ENCODE measurements at regions not wholly inside any gene's neighbourhood (a gene's known extent, or its start where the extent isn't known, plus 50 kb on each side); places are given as distances from the start of the nearest gene placed in this dataset.

- Histone ChIP-seq H3K4me1 (no peaks in the 10 kb centered on the region), H3K4me3 (no peak overlapping the region), H3K36me3 (no peaks in the 10 kb centered on the region), H3K27ac (no peak overlapping the region), H3K27me3 (no peaks in the 10 kb centered on the region), H3K9me3 (peaks cover 0 to 6% (median 0%) of the 10 kb centered on the region in 11 donors)
- DNase-seq: no peak
- ATAC-seq: peak in 1 of 8 donors; percentile 12
- 26 to 28% methylated on average over 5 of the region's 5 CpGs for WGBS, 2 donors
- intact Hi-C loops (cut with DNase I): no loop called here
- TF ChIP-seq, protein P1, sequence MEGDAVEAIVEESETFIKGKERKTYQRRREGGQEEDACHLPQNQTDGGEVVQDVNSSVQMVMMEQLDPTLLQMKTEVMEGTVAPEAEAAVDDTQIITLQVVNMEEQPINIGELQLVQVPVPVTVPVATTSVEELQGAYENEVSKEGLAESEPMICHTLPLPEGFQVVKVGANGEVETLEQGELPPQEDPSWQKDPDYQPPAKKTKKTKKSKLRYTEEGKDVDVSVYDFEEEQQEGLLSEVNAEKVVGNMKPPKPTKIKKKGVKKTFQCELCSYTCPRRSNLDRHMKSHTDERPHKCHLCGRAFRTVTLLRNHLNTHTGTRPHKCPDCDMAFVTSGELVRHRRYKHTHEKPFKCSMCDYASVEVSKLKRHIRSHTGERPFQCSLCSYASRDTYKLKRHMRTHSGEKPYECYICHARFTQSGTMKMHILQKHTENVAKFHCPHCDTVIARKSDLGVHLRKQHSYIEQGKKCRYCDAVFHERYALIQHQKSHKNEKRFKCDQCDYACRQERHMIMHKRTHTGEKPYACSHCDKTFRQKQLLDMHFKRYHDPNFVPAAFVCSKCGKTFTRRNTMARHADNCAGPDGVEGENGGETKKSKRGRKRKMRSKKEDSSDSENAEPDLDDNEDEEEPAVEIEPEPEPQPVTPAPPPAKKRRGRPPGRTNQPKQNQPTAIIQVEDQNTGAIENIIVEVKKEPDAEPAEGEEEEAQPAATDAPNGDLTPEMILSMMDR (IDR thresholded peaks at IDR 0.05): peak in 8 of 9 donors; percentile 19 to 64 (median 47)
These were observed 661.6 kb downstream of the RAPGEF2 start for GRCh38 chr4:159764343-159764952.

DNA sequence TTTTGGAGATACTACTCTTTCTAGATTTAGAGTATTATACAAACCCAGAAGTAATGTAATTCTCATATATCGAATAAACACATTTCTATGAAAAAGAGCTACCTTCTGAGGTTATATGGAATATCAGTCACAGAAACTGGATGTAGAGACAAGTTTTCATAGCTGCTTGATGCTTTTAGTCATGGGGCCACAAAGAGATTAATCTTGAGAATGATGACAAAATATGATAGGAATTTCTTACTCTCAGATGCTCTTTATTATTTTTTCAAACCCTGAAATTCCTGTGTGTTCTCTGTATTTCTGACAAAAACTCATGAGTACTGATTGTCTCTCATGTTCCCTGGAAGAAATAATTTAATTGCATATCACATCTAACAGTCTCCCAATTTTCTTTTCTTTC, 662.5 kb downstream of the RAPGEF2 start:
- ATAC-seq: no peak
- TF ChIP-seq, protein P1 (IDR thresholded peaks at IDR 0.05): no peak
- intact Hi-C loops (cut with DNase I): no loop called here

DNA sequence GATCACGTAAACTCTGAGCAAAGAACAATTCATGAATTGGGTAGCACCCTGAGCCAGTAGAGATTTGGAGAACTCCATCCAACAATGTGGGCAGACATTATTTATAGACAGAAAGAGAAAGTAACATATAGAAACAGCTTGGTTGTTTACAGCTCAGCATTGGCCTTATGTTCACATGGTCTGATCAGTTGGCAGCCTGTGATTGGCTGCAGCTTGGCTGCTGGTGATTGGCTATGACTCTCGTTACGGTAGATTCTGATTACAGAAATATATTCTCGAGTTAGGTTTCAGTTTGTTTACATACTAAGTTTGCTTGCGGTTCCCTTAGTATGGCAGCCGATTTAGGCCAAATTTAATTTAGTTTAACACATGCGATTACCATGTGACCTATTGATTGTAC, 663.4 kb downstream of the RAPGEF2 start:
- ATAC-seq: no peak
- DNase-seq: no peak
- WGBS, 2 donors: 80 to 82% methylated on average over 7 of the region's 7 CpGs

More for the DNA sequence above, 662.5 kb downstream of the RAPGEF2 start:
- Histone ChIP-seq H3K36me3 (no peaks in the 10 kb centered on the region), H3K4me1 (no peaks in the 10 kb centered on the region), H3K9me3 (peaks cover 0 to 6% (median 0%) of the 10 kb centered on the region in 11 donors), H3K27ac (no peak overlapping the region), H3K27me3 (no peaks in the 10 kb centered on the region), H3K4me3 (no peak overlapping the region)
- DNase-seq: no peak
- WGBS, 2 donors: 91 to 94% methylated on average over 1 of the region's 1 CpG

DNA sequence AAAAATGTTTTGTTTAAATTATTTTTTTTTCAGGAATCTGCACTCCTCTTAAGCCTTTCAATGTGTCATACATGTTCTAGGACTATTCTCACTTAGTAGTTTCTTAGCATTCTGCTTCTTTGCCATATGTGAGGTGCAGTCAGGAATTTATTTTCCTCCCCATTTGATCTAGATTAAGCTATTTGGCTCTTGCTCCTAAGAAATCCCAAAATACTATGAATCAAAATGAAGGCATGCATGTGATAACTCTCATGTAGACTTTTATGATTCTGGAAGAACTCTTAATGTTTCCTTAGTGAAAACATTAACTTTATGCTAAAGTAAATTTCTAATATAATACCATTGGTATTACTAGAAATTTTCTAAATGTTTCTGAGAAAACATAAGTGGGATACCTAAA, 664.5 kb downstream of the RAPGEF2 start:
- TF ChIP-seq, protein P1 (IDR thresholded peaks at IDR 0.05): no peak
- no peak for DNase-seq
- Histone ChIP-seq H3K4me3 (no peak overlapping the region), H3K9me3 (peaks cover 0 to 5% (median 0%) of the 10 kb centered on the region in 11 donors), H3K36me3 (no peaks in the 10 kb centered on the region), H3K27ac (no peak overlapping the region), H3K4me1 (no peaks in the 10 kb centered on the region), H3K27me3 (no peaks in the 10 kb centered on the region)
- no peak for ATAC-seq
- intact Hi-C loops (cut with DNase I): no loop called here

More for the DNA sequence above, 663.4 kb downstream of the RAPGEF2 start:
- no peaks in the 10 kb centered on the region for H3K27me3 ChIP-seq
- H3K9me3 ChIP-seq: peaks cover 0 to 6% (median 0%) of the 10 kb centered on the region in 11 donors
- no peaks in the 10 kb centered on the region for H3K36me3 ChIP-seq
- TF ChIP-seq, protein P1 (IDR thresholded peaks at IDR 0.05): no peak
- H3K27ac ChIP-seq: no peak overlapping the region
- no peaks in the 10 kb centered on the region for H3K4me1 ChIP-seq
- no peak overlapping the region for H3K4me3 ChIP-seq
- intact Hi-C loops (cut with DNase I): no loop called here
